Heart left ventricle (tissue), 13 donors: ENCODE measurements at regions not wholly inside any gene's neighbourhood (a gene's known extent, or its start where the extent isn't known, plus 50 kb on each side); places are given as distances from the start of the nearest gene placed in this dataset.

Source experiments
- POLR2A ChIP-seq, 2 donors: fragments of 450-650 bp; IDR thresholded peaks; one replicate each; pipeline ENCODE4 v1.6.1; 2017; ENCODE audit warnings: antibody characterized with exemption in 2 of 2, mild to moderate bottlenecking in 2 of 2, moderate library complexity in 2 of 2
- TF ChIP-seq, protein P1 (sequence below), 12 donors: fragments of 200-600 bp; sonication (generic) in 4 of 12; IDR thresholded peaks; one replicate each; pipeline versions ENCODE4 v1.5.0 to v1.8.0; 2018 to 2022; ENCODE audit warnings: antibody characterized with exemption in 12 of 12, mild to moderate bottlenecking in 5 of 12
- donor health status: ischemic (EF 13 %, LVEDD 7.1; RV severe dilation, severe dysfunction).
- donor health status: DM: no; HTN: yes; CAD: no.
- donor health status: DM: no; HTN: no; CAD: no.
- donor health status: ischemic (EF 25% LVEDD 6.9; RV normal size, moderate dysfunction).
- donor health status: ischemic (EF 25% LVEDD 5.7; RV mildly dilated, moderate dysfunction).
- donor health status: ischemic (EF 35%, LVEDD 5.7; RV mildly dilated, moderate dysfunction).
- donor health status: nonischemic (EF 11% LVEDD 7.7; RV severe dilation, severe dysfunction).
- donor health status: DM: yes; HTN: yes; CAD: no.
- donor health status: PGD.
- donor health status: ischemic (EF 29% LVEDD 5.4; RV normal size, mild dysfunction).
- donor health status: nonischemic (EF 23%, LVEDD 6.1; RV moderate dilation, normal function).

DNA sequence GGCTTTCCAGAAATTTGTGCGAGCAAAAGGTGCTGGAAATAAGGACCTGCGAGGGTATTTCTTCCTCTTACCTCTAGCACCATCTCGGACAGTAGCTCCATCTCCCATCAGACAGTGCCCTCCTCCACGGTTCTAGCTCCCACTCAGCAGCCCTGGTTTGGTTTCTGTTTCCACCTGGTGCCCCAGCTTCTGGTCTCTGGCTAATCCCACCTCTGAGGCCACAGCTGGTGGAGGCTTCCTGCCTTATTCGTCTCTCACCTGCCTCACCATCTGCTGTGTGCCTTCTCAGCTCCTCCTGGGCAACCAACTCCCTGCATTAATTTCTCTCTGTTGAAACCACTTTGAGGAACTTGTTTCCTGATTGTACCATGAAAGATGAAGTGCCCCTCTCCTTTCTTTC, 162.4 kb upstream of the CDYL start:
- TF ChIP-seq, protein P1, sequence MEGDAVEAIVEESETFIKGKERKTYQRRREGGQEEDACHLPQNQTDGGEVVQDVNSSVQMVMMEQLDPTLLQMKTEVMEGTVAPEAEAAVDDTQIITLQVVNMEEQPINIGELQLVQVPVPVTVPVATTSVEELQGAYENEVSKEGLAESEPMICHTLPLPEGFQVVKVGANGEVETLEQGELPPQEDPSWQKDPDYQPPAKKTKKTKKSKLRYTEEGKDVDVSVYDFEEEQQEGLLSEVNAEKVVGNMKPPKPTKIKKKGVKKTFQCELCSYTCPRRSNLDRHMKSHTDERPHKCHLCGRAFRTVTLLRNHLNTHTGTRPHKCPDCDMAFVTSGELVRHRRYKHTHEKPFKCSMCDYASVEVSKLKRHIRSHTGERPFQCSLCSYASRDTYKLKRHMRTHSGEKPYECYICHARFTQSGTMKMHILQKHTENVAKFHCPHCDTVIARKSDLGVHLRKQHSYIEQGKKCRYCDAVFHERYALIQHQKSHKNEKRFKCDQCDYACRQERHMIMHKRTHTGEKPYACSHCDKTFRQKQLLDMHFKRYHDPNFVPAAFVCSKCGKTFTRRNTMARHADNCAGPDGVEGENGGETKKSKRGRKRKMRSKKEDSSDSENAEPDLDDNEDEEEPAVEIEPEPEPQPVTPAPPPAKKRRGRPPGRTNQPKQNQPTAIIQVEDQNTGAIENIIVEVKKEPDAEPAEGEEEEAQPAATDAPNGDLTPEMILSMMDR (IDR thresholded peaks at IDR 0.05): no peak
- no peak for TF ChIP-seq POLR2A (IDR thresholded peaks at IDR 0.05)
